ENCODE measurements at regions not wholly inside any gene's neighbourhood (a gene's known extent, or its start where the extent isn't known, plus 50 kb on each side); places are given as distances from the start of the nearest gene placed in this dataset.
"Not testable (repeated sequence)": the region's sequence is repeated elsewhere in the genome, so short reads cannot be mapped to it uniquely, and the experiment has no call there.

GRCh38 chr18:49693717-49694005, 119.7 kb downstream of the ACAA2 start:
- no peak for DNase-seq

- DNase-seq = no peak
Measured at GRCh38 chr18:49692906-49693716, 120.2 kb downstream of the ACAA2 start.

GRCh38 chr18:49691177-49691608, 122.1 kb downstream of the ACAA2 start:
- DNase-seq = peak; percentile 58

- peak; percentile 40 for DNase-seq
Measured at GRCh38 chr18:49690312-49690711, 123.0 kb downstream of the ACAA2 start.

- DNase-seq = no peak
Measured at GRCh38 chr18:49685231-49685942, 123.5 kb downstream of the LIPG start.

GRCh38 chr18:49682803-49683190, 120.9 kb downstream of the LIPG start:
- not testable (repeated sequence) for DNase-seq

GRCh38 chr18:49682173-49682802, 120.4 kb downstream of the LIPG start:
- no peak for DNase-seq

- no peak for DNase-seq
Measured at GRCh38 chr18:49681387-49681786, 119.5 kb downstream of the LIPG start.

GRCh38 chr18:49678440-49678839, 116.6 kb downstream of the LIPG start:
- no peak for DNase-seq

GRCh38 chr18:49677762-49678413, 116.0 kb downstream of the LIPG start:
- DNase-seq = no peak

- DNase-seq = no peak
Measured at GRCh38 chr18:49677081-49677480, 115.2 kb downstream of the LIPG start.

GRCh38 chr18:49673281-49673680, 111.4 kb downstream of the LIPG start:
- no peak for DNase-seq

- no peak for DNase-seq
Measured at GRCh38 chr18:49672853-49673252, 111.0 kb downstream of the LIPG start.

GRCh38 chr18:49669403-49669802, 107.5 kb downstream of the LIPG start:
- DNase-seq = no peak

- DNase-seq = no peak
Measured at GRCh38 chr18:49668574-49669275, 106.9 kb downstream of the LIPG start.

- no peak for DNase-seq
Measured at GRCh38 chr18:49667462-49667861, 105.6 kb downstream of the LIPG start.

- peak; percentile 9 for DNase-seq
Measured at GRCh38 chr18:49666045-49666775, 104.4 kb downstream of the LIPG start.

GRCh38 chr18:49663899-49664890, 102.3 kb downstream of the LIPG start:
- DNase-seq = no peak

GRCh38 chr18:49662506-49662905, 100.6 kb downstream of the LIPG start:
- DNase-seq = no peak

- DNase-seq = no peak
Measured at GRCh38 chr18:49658823-49659404, 97.1 kb downstream of the LIPG start.
